ENCODE measurements at regions not wholly inside any gene's neighbourhood (a gene's known extent, or its start where the extent isn't known, plus 50 kb on each side); places are given as distances from the start of the nearest gene placed in this dataset.

DNA sequence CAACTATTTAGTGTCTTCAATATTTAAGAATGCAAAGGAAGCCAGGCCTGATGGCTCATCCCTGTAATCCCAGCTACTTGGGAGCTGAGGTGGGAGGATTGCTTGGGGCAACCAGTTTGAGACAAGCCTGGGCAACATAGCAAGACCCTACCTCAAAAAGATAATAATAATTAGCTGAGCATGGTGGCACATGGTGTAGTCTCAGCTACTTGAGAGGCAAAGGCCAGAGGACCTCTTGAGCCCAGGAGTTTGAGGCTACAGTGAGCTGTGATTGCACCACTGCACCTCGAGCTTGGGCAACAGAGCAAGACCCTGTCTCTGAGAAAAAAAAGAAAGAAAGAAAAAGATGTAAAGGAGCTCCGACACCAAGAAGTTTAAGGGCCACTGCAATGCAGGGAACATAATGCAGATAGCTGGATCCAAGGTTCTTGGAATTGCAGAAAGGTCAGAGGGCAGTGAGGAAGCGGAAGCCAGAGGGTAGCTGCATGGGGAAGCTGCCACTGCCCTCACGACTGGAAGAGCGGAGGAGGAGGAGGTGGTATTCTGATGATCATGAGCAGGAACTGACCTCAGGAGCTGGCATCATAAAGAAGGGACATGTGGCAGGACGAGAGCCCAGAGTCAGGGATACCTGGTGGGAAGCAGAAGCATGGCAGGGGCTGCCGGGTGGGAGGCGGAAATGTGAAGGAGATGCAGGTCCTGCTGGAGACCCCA lies 60.2 kb upstream of the PODXL start:
- H3K4me3 ChIP-seq (ENCODE audit: low read depth, low read length, poor library complexity, severe bottlenecking), result no peak overlapping the region

DNA sequence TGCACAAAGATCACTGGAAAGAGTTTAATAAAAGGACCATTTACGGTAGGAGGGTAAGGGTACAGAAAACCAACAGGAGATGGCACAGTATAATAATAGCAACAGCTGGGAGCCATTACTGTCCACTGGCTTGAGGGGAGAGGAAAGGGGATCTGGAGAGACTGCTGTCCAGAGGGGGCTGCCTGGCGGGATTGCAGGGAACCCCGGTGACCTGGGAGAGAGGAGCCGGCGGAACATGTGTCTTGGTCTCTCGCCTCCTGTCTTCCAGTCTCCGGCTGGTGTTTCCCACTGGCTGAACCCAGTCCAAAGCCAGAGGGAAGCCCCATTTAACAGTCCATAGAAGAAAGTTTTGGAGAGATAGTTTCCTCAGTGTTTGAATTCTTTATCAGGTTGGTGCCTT lies 57.5 kb upstream of the PODXL start:
- Histone ChIP-seq H3K4me1 (ENCODE audit: insufficient read depth, low read length, poor library complexity, severe bottlenecking) (no peaks in the 10 kb centered on the region), H3K36me3 (ENCODE audit: insufficient read depth, low read length, poor library complexity, severe bottlenecking) (no peaks in the 10 kb centered on the region), H3K4me3 (ENCODE audit: low read depth, low read length, poor library complexity, severe bottlenecking) (no peak overlapping the region), H3K9me3 (ENCODE audit: low read depth, low read length, poor library complexity, severe bottlenecking) (no peaks in the 10 kb centered on the region), H3K27me3 (replicated peaks; ENCODE audit: insufficient read depth, low read depth, low read length, poor library complexity) (no peaks in the 10 kb centered on the region), H3K27ac (ENCODE audit: low read depth, low read length, poor library complexity, severe bottlenecking) (no peak overlapping the region)
- no peak for DNase-seq (ENCODE audit: low spot score)
- CTCF ChIA-PET, result no interaction called here
- TF ChIP-seq, protein P1, sequence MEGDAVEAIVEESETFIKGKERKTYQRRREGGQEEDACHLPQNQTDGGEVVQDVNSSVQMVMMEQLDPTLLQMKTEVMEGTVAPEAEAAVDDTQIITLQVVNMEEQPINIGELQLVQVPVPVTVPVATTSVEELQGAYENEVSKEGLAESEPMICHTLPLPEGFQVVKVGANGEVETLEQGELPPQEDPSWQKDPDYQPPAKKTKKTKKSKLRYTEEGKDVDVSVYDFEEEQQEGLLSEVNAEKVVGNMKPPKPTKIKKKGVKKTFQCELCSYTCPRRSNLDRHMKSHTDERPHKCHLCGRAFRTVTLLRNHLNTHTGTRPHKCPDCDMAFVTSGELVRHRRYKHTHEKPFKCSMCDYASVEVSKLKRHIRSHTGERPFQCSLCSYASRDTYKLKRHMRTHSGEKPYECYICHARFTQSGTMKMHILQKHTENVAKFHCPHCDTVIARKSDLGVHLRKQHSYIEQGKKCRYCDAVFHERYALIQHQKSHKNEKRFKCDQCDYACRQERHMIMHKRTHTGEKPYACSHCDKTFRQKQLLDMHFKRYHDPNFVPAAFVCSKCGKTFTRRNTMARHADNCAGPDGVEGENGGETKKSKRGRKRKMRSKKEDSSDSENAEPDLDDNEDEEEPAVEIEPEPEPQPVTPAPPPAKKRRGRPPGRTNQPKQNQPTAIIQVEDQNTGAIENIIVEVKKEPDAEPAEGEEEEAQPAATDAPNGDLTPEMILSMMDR (conservative IDR thresholded peaks at IDR 0.05; ENCODE audit: low read depth, low read length), result no peak
- TF ChIP-seq EZH2 (IDR thresholded peaks at IDR 0.05; ENCODE audit: borderline replicate concordance, low read depth, low read length, poor library complexity, severe bottlenecking), result no peak
- no TSS peak for BruUV-seq (replicated peaks)
- POLR2A ChIA-PET (ENCODE audit: low non-redundant PET), result no interaction called here
- intact Hi-C loops (cut with micrococcal nuclease; ENCODE audit: unreplicated experiment), result no loop called here

More for the DNA sequence above, 60.2 kb upstream of the PODXL start:
- Histone ChIP-seq H3K9me3 (ENCODE audit: low read depth, low read length, poor library complexity, severe bottlenecking) (no peaks in the 10 kb centered on the region), H3K27me3 (replicated peaks; ENCODE audit: insufficient read depth, low read depth, low read length, poor library complexity) (no peaks in the 10 kb centered on the region), H3K27ac (ENCODE audit: low read depth, low read length, poor library complexity, severe bottlenecking) (no peak overlapping the region), H3K36me3 (ENCODE audit: insufficient read depth, low read length, poor library complexity, severe bottlenecking) (no peaks in the 10 kb centered on the region), H3K4me1 (ENCODE audit: insufficient read depth, low read length, poor library complexity, severe bottlenecking) (no peaks in the 10 kb centered on the region)
- ChIA-PET CTCF (no interaction called here), POLR2A (ENCODE audit: low non-redundant PET) (no interaction called here)
- no peak for TF ChIP-seq EZH2 (IDR thresholded peaks at IDR 0.05; ENCODE audit: borderline replicate concordance, low read depth, low read length, poor library complexity, severe bottlenecking)
- TF ChIP-seq, protein P1 (conservative IDR thresholded peaks at IDR 0.05; ENCODE audit: low read depth, low read length), result no peak
- intact Hi-C loops (cut with micrococcal nuclease; ENCODE audit: unreplicated experiment), result no loop called here
- DNase-seq (ENCODE audit: low spot score), result no peak
- no TSS peak for BruUV-seq (replicated peaks)

DNA sequence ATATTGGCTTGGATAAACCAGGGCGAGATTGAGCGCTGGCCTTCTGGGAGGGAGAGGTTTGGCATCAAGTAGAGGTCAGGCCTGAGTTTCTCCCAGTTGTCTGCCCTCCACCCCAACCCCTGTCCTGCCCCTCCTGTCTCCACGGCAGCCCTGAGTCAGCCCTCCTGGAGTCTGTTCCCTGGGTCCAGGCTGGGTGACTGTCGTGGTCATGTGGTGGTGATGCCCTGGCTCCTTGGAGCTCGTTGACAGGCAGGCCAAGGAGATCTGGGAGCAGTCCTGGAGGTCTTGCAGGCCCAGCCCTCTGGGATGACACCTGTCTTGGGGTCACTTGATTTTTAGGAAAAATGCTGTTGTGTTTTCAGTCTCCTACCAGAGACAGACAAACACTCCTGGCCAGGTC lies 53.6 kb upstream of the PODXL start:
- ChIA-PET POLR2A (ENCODE audit: low non-redundant PET) (interaction anchor here (0.6 kb wide), 1 partner anchor 654 kb away, joined by 3 read pairs; no protein-coding TSS in a partner anchor), CTCF (no interaction called here)
- no peak overlapping the region for H3K4me3 ChIP-seq (ENCODE audit: low read depth, low read length, poor library complexity, severe bottlenecking)
- BruUV-seq (replicated peaks), result no TSS peak
- H3K4me1 ChIP-seq (ENCODE audit: insufficient read depth, low read length, poor library complexity, severe bottlenecking), result peaks cover 6% of the 10 kb centered on the region
- no peak overlapping the region for H3K27ac ChIP-seq (ENCODE audit: low read depth, low read length, poor library complexity, severe bottlenecking)
- TF ChIP-seq, protein P1 (conservative IDR thresholded peaks at IDR 0.05; ENCODE audit: low read depth, low read length), result no peak
- no peak for TF ChIP-seq EZH2 (IDR thresholded peaks at IDR 0.05; ENCODE audit: borderline replicate concordance, low read depth, low read length, poor library complexity, severe bottlenecking)
- H3K36me3 ChIP-seq (ENCODE audit: insufficient read depth, low read length, poor library complexity, severe bottlenecking), result no peaks in the 10 kb centered on the region
- no peak for DNase-seq (ENCODE audit: low spot score)
- H3K9me3 ChIP-seq (ENCODE audit: low read depth, low read length, poor library complexity, severe bottlenecking), result no peaks in the 10 kb centered on the region
- intact Hi-C loops (cut with micrococcal nuclease; ENCODE audit: unreplicated experiment), result no loop called here
- no peaks in the 10 kb centered on the region for H3K27me3 ChIP-seq (replicated peaks; ENCODE audit: insufficient read depth, low read depth, low read length, poor library complexity)

Measured in A673 (cell line).